ENCODE measurements at regions not wholly inside any gene's neighbourhood (a gene's known extent, or its start where the extent isn't known, plus 50 kb on each side); places are given as distances from the start of the nearest gene placed in this dataset.

- DNase-seq (ENCODE audit: low read depth, low spot score): no peak
Observed at GRCh38 chr12:4107911-4108697, 165.5 kb upstream of the CCND2 start.

GRCh38 chr12:4107436-4107878 is 166.1 kb upstream of the CCND2 start:
- DNase-seq (ENCODE audit: low read depth, low spot score): peak; percentile 24

- no peak for DNase-seq (ENCODE audit: low read depth, low spot score)
Observed at GRCh38 chr12:4106621-4107020, 166.9 kb upstream of the CCND2 start.

GRCh38 chr12:4104722-4105244 is 168.8 kb upstream of the CCND2 start:
- no peak for DNase-seq (ENCODE audit: low read depth, low spot score)

- DNase-seq (ENCODE audit: low read depth, low spot score): no peak
Observed at GRCh38 chr12:4099276-4099675, 174.3 kb upstream of the CCND2 start.

- no peak for DNase-seq (ENCODE audit: low read depth, low spot score)
Observed at GRCh38 chr12:4091016-4091743, 182.4 kb upstream of the CCND2 start.

GRCh38 chr12:4089956-4090355 is 183.6 kb upstream of the CCND2 start:
- DNase-seq (ENCODE audit: low read depth, low spot score): no peak

GRCh38 chr12:4089121-4089606 is 184.4 kb upstream of the CCND2 start:
- DNase-seq (ENCODE audit: low read depth, low spot score): no peak

- no peak for DNase-seq (ENCODE audit: low read depth, low spot score)
Observed at GRCh38 chr12:4088451-4088850, 185.1 kb upstream of the CCND2 start.

GRCh38 chr12:4086481-4086880 is 187.1 kb upstream of the CCND2 start:
- DNase-seq (ENCODE audit: low read depth, low spot score): no peak

- DNase-seq (ENCODE audit: low read depth, low spot score): no peak
Observed at GRCh38 chr12:4084573-4084972, 189.0 kb upstream of the CCND2 start.

GRCh38 chr12:4082809-4083403 is 190.7 kb upstream of the CCND2 start:
- no peak for DNase-seq (ENCODE audit: low read depth, low spot score)

GRCh38 chr12:4080213-4080612 is 193.3 kb upstream of the CCND2 start:
- DNase-seq (ENCODE audit: low read depth, low spot score): no peak

GRCh38 chr12:4074129-4074528 is 199.4 kb upstream of the CCND2 start:
- DNase-seq (ENCODE audit: low read depth, low spot score): no peak

GRCh38 chr12:4069670-4070010 is 196.4 kb upstream of the PARP11 start:
- DNase-seq (ENCODE audit: low read depth, low spot score): no peak

- no peak for DNase-seq (ENCODE audit: low read depth, low spot score)
Observed at GRCh38 chr12:4068981-4069669, 195.9 kb upstream of the PARP11 start.

- DNase-seq (ENCODE audit: low read depth, low spot score): no peak
Observed at GRCh38 chr12:4064008-4064407, 190.8 kb upstream of the PARP11 start.

GRCh38 chr12:4059898-4060568 is 186.8 kb upstream of the PARP11 start:
- no peak for DNase-seq (ENCODE audit: low read depth, low spot score)

- DNase-seq (ENCODE audit: low read depth, low spot score): no peak
Observed at GRCh38 chr12:4056910-4057845, 184.0 kb upstream of the PARP11 start.

GRCh38 chr12:4054630-4055029 is 181.4 kb upstream of the PARP11 start:
- DNase-seq (ENCODE audit: low read depth, low spot score): no peak
